ENCODE measurements at regions not wholly inside any gene's neighbourhood (a gene's known extent, or its start where the extent isn't known, plus 50 kb on each side); places are given as distances from the start of the nearest gene placed in this dataset.
A peak's percentile ranks its signal among the peaks of the same experiment; 100 is the strongest.
"Not testable (repeated sequence)": the region's sequence is repeated elsewhere in the genome, so short reads cannot be mapped to it uniquely, and the experiment has no call there.

DNA sequence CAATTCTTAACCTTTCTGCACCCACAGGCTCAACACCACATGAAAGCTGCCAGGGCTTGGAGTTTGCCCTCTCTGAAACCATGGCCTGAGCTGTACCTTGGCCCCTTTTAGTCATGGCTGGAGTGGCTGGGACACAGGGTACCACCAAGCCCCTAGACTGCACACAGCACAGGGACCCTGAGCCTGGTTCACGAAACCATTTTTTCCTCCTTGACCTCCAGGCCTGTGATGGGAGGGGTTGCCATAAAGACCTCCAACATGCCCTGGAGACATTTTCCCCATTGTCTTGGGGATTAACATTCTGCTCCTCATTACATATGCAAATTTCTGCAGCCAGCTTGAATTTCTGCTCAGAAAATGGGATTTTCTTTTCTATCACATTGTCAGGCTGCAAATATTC, 113.4 kb downstream of the XPNPEP1 start:
- not testable (repeated sequence) for DNase-seq

DNA sequence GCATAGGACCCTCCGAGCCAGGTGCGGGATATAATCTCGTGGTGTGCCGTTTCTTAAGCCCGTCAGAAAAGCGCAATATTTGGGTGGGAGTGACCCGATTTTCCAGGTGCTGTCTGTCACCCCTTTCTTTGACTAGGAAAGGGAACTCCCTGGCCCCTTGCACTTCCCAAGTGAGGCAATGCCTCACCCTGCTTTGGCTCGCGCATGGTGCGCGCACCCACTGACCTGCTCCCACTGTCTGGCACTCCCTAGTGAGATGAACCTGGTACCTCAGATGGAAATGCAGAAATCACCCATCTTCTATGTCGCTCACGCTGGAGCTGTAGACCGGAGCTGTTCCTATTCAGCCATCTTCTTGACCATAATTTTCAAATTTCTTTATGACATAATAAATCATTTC, 122.1 kb downstream of the XPNPEP1 start:
- not testable (repeated sequence) for DNase-seq

DNA sequence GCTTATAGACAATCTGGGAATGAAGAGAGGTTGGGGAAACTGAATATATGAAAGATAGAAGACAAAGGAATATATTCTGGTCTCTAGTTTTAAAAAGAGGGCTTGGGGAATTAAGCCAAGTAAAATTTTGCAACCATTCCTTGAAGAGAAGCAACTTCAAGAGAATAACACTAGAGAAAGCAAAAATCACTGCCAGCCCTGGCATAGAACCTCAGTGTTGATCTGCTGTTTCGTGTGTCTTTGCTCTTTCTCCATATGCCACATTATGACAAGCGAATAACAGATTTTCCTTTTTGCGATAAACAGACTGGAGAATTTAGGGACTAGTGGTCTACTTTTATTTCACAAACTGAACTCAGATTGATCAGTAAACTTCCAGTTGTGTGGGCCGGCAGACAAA, 132.7 kb downstream of the XPNPEP1 start:
- peak in 1 of 2 donors; percentile 4 for DNase-seq

DNA sequence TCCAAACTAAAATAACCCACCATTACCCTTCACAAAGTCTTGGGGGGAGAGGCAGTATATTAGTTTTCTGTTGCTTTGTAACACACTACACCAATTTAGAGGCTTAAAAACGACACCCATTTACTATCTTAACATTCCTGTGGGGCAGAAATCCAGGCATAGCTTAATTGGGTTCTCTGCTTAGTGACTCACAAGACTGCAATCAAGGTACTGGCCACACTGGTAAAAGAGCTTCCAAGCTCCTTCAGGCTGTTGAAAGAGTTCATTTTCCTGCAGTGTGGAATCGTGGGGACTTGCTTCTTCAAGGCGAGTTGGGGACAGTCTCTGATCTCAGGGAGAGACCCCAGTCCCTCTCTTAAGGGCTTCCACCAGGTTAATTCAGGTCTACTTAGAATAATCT, 139.1 kb downstream of the XPNPEP1 start:
- no peak for DNase-seq

DNA sequence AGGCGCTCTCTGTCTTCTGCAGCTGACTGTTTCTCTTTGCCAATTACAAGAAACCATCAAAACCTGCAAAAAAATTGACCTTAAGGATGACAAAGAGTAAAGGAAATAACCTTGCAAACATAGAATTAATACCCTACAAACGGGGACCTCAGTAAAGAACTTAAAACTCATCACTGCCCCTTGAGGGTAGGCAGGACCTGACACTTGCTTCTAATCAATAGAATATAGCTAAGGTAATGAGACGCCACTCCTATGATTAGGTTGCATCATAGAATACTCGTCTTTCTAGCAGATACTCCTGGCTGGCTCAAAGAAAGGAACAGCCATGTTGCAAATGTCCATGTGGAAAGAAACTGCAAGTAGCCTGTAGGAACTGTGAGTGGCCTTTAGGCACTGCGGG, 140.0 kb downstream of the XPNPEP1 start:
- no peak for DNase-seq

DNA sequence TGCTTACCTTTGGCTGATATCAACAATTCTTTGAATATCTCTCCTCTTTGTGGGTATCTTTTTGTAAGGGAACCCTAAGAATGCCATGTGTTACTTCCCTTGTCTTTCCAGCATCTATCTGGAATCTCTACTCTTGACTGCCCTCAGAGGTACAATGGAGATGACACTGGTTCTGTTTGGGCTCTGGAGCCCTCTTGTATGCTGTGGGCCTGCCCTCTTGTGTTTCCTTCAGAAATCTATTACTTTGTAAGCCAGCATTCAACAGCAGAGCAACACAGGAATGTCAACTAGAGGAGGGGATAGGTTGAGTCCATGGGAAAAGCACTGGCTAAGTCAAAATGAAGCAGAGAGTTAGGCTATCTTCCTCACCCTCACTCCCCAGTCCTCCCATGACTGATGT, 142.3 kb downstream of the XPNPEP1 start:
- no peak for DNase-seq

DNA sequence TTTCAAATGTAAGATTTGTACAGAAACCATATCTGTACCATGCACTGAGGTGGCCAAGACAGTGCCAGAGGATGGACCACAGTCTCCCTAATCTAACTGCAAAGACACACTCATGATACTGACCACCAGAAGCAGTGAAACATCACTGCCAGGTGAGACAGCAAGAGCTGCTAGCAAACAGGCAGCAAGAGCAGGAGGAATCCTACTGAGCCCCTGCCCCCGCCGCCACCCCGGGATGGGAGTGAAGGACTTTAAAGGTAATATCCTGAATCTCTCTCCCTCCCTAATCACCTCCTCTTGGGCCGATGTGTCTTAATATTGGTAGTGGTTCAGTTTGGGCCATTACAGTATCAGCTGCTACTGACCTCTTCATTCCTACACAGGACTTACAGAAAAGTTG, 144.3 kb downstream of the XPNPEP1 start:
- DNase-seq: no peak

DNA sequence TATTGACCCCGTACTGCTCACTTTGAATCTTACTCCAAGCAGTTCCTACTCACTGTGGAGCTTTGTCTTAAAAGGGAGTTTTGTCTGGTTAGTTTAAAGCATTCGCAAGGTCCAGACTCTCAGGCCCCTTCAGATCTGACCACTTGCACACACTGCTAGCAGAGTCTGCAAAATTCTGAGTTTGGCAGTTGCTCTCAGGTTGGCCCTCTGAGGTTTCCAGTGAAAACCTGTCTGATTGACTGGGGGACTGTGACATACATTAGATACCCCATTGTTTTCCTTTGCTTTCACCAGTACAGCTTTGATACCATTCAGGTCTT, 149.2 kb downstream of the XPNPEP1 start:
- DNase-seq: no peak

DNA sequence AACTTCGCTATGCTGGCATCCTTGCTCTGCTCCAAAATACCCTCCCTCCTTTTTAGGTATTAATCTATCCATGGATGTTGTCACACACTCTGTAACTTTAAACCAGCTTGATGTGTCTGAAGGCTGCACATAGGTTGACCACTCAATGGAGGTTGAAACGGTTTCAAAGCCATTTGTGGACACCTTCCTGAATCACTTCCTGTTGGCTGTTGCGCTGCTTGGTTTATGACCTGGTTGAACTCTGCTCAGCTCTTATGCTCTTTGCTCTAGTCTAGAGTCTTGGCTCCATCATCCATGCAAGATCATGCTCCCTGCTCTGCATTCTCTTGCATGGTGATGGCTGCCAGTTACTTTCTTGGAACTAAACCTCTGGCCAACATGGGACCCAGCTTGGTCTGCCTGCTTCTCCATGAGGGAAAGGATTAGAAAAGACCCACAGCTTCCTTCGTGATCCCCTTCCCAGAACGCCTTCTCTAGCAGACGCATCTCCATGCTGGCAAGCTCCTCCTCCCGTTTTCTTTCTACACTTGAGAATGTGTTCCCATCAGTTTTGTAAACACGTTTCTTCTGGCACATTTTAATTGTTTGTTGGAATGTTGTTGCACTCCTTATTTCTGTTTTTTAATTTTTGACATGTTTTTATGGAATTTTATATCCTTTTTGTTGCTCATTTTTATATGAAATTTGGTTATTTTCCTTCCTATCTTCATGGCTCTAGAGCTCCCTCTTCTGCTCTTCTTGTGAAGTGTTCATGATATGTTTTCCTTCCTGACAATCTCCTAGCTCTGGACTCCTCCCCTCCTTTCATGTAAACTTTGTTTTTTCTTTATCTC, 149.8 kb downstream of the XPNPEP1 start:
- peak in 1 of 2 donors; percentile 5 for DNase-seq

DNA sequence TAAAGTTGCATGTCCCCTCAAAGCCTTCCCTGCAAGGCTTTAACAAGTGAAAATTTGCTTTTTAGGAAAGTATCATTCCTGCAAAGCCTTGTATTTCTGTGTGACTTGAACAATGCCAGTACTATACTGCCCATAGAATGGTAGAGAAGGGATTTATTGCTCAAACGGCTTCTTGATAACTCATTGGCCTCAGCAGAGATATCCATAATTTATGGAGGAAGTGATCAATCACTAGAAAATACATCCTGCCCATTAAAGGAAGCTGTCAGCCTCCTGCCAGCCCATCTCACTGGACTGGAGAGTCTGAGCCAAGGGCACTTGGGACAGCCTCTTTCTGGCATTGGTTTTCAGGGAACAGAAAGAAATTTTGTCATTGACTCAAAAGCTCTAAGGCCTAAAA, 152.6 kb downstream of the XPNPEP1 start:
- DNase-seq: no peak

DNA sequence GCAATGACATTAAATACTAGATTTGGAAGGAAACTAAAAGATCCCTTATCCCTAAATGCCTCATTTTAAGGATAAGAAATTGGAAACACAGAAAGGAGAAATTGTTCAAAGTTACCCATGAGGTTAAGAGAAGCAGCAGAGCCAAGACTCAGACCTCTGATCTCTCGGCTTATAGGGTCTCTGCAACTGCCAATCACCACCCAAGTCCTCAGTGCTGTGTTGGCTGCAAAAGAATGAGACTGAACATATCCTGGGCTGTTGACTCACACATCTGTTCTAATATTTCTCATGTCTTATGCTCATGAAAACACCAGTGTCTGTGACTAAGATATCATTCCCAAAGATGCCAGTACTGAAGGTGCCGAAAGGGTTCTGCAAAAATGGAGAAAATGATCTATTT, 153.3 kb downstream of the XPNPEP1 start:
- no peak for DNase-seq

DNA sequence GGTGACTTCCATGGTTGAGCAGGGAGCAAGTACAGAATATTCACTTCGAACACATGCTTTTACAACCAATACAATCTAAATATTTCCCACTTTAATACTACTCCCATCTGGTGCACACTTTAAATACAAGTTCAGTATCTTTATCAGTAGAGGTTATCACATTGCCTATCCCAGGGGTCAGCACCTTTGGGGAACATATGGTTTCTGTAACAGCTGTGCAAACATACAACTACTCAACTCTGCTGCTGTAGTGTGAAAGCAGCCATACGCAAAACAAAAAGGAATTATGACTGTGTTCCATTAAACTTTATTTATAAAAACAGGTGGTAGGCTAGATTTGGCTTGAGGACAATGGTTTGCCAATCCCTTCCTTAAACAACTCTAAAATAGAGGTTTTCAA, 157.5 kb downstream of the XPNPEP1 start:
- DNase-seq: no peak

DNA sequence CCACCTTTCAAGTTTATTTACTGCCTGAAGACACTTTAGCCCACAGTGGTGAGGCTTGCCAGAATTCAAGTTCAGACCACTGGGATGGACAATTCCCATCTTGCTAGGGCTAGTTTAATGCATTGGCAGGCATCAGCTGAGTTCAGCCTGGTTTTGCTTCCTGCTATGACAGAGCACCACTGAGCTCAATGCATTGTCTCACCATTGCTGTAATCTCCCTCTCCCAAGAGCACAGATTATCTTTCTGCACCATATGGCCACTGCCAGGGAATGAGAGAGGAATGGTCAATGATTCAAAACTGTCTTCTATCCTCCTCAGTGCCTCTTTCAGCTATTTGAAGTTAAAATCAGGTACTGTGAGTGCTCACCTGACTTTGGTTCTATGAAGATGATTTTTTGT, 160.8 kb downstream of the XPNPEP1 start:
- no peak for DNase-seq

DNA sequence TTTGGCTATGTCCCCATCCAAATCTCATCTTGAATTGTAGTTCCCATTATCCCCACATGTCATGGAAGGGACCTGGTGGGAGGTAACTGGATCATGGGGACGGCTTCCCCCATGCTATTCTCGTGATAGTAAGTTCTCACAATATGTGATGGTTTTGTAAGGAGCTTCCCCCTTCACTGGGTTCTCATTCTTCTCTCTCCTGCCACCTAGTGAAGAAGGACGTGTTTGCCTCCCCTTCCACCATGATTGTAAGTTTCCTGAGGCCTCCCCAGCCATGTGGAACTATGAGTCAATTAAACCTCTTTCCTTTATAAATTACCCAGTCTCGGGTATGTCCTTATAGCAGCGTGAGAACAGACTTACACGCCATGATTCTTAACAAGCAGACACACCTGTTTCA, 165.6 kb downstream of the XPNPEP1 start:
- DNase-seq: not testable (repeated sequence)

DNA sequence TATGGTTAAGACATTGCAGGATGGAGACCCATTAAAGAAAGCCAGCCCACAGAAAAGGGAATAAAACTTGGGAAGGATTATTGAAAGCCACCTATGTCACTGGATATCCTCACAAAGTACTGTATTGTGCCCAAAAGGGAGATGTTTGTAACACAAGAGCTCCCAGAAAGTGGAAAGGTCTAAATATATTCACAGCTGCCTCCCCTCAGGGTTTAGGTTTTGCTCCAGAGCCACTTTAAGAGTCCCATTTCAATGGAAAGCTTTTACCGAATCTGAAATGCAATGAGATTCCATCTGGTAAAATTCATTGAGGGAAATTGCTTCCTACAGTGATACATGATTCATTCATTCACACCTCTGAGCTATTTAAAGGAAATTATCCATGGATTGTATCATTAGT, 176.4 kb downstream of the XPNPEP1 start:
- no peak for DNase-seq

DNA sequence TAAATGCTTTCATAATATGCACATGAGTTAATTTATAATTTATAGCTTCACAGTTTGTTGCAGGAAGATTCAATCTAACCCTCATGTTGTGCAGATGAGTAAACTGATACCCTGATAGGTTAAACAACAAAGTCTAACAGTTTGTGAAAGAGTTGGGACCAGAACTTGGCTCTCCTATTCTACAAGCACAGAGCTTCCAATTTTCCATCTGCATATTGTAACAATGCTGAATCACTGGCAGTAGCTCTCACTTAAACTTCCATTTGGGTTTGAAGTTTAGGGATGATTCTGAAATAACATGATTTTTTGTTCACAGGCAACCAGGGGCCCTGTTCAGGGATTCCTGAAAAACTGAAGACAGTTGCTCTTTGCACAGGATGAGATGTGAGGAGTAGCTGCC, 179.3 kb downstream of the XPNPEP1 start:
- DNase-seq: no peak

DNA sequence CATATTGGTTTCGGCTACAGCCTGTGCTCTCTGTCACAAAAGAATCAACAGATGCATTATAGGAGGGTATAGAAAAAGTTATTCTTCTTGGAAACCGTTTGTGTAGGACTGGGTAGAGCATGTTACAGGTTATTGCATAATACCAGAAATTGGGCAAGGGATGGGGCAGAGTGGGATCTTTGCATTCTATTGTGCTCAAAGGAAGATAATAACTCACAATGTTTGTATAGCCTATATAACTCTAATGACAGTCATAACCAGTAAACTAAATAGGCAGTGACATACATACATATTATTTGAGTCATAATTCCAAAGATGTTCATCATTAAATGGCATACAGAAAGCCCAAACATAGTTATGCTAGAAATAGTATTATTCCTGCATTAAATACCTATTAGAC, 179.7 kb downstream of the XPNPEP1 start:
- DNase-seq: no peak

DNA sequence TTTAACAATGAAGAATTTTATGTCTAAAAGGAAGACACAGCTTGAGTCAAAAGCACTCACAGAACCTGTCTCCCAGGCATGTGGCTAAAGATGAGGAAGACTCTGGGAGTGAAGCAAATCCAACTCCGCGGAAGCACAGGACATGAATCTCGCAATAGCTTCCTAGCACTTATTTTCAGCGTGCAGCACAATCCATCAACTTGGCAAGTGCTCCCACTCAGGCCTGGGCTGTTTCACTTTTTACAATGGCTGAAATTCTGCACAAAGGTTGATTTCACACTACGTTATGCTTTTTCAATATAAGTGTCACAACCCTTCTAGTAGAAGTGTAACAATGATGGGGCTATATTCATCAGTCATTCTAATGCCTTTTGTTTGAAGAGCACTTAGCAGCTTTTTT, 180.2 kb downstream of the XPNPEP1 start:
- DNase-seq: no peak

DNA sequence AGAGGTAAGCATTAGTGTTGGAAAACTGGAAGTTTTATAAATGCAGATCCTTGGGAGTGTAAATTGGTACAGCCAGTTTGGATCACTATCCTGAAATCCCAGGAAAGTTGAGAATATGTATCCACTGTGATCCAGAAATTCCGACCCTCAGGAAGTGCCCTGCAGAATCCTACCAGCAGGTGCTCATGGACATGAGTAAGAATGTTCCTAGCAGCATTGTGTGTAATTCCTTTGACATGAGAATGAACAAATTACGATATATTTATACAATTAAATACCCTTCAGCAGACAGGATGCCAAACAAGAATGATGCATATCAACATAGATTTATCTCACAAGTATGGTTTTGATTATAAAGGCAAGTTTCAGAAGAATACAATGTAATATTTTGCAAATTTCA, 181.6 kb downstream of the XPNPEP1 start:
- DNase-seq: no peak

DNA sequence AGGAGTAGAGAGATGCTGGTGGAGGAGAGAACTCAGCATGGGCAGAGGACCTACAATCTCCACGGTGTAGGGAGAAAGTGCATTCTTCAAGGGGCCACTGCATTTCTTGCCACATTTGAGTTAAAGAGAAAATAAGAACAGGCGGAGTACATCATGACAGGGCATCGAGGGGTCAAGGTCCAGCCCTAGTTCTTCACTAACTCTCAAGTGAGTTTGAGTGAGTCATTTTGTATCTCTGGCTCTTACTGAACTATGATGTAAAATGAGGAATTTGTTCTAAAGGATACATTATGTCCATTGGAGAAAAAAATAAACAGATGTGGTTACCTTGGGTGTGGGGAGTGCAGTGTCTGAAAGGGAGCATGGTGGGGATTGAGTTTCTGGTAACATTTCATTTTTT, 182.9 kb downstream of the XPNPEP1 start:
- DNase-seq: no peak

DNA sequence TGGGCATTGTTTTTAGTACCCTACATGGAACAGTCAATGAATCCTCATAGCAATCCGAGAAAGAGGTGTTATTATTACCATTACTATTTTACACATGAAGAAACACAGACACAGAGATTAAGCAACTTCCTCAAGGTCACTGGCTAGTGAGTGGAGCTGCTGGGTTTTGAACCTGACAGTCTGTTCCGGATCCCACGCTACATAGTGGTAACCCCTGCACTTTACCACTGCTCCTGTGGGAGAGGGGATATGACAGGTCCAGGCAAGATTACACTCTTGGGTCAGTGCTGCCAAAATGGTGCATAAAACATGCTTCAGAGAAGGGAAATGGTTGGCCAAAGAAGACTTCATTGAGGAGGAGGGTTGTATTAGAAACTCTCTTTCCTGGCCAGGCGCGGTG, 185.7 kb downstream of the XPNPEP1 start:
- DNase-seq: no peak

DNA sequence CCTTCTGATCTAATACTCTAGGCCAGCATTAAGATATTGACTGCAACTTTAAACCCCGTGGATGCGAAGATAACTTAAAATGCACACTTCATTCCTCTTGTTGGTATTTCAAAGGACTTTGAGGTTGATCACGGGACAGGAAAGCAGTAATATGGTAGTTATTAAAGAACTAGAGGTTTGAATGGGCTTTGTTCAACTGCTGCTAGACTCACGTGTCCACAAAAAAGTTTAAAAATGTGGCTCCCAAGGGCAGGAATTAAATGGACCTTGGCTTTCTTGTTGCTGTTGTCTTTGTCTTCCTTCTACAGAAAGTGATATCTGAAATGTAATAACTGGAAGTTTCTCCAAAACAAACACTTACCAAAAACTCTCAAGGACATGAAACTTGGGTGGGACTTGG, 186.3 kb downstream of the XPNPEP1 start:
- no peak for DNase-seq

DNA sequence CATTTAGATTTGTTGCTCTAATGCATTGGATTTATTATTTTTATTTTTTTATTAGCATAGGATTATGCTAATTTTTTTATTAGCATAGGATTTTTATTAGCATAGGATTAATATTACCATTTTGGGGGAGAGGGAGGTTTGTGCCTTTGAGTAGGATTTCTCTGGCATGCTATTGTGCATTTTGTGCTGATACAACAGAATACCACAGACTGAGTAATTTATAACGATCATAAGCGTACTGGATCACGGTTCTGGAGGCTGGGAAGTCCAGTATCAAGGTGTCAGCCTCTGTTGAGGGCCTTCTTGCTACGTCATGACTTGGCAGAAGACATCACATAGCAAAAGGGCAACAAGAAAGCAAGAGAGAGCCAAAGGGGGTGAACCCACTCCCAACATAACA, 187.5 kb downstream of the XPNPEP1 start:
- no peak for DNase-seq

DNA sequence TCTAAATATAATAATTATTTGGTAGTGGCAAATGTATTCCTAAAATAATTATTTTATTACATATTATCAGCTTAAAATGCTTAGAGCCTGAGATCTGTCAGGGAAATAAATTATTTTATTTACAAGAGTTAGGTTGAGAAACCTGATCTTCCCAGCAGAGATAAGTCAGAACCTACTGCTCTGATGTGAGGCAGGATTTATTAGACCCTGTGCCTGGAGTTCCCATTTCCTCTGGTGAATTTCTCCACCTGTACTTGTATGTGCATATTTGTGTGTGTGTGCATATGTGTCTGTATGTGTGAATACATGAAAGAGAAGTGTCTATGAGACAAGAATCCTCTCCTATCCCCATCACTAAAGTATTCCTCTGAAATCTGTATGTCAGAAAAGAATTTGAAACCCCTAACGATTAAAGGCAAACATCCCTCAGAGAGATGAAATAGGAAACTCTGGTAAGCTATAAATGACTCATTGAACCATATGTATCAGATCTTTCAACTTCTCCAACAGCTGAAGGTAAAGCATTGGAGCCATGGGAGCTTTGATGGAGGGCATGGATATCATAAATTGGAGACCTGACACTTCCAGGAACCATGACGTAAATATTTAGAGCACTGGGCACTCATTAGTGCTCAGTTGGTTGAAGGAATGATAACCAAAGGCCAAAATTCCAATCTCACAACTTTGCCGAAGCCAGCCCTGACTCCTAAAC, 190.9 kb downstream of the XPNPEP1 start:
- no peak for DNase-seq
